ENCODE measurements at regions not wholly inside any gene's neighbourhood (a gene's known extent, or its start where the extent isn't known, plus 50 kb on each side); places are given as distances from the start of the nearest gene placed in this dataset.

DNA sequence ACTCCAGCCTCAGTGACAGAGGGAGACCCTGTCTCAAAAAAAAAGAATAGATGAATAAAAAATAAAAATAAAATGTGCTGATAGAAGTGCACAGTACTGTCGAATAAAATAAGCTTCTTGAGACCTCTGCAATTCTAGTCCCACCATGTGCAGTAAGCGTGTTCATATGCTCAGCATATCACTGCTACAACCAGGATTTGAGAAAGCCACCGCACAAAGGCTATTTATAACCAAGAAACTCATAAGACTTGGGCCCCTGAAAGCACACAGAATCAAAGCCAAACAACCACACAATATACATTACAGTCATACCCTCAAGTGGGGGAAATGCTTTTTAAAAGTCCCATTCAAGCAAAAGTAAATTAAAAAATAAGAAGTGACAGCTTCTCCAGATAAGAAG lies 56.5 kb upstream of the FXR1 start:
- H3K27ac ChIP-seq = no peak overlapping the region
- no peaks in the 10 kb centered on the region for H3K36me3 ChIP-seq
- no peak for DNase-seq (ENCODE audit: low spot score)
- H3K4me1 ChIP-seq (replicated peaks) = no peaks in the 10 kb centered on the region
- no peaks in the 10 kb centered on the region for H3K9me3 ChIP-seq
- TF ChIP-seq POLR2A (IDR thresholded peaks at IDR 0.05) (no peak), POLR2AphosphoS5 (IDR thresholded peaks at IDR 0.05) (no peak)
- TF ChIP-seq, protein P1, sequence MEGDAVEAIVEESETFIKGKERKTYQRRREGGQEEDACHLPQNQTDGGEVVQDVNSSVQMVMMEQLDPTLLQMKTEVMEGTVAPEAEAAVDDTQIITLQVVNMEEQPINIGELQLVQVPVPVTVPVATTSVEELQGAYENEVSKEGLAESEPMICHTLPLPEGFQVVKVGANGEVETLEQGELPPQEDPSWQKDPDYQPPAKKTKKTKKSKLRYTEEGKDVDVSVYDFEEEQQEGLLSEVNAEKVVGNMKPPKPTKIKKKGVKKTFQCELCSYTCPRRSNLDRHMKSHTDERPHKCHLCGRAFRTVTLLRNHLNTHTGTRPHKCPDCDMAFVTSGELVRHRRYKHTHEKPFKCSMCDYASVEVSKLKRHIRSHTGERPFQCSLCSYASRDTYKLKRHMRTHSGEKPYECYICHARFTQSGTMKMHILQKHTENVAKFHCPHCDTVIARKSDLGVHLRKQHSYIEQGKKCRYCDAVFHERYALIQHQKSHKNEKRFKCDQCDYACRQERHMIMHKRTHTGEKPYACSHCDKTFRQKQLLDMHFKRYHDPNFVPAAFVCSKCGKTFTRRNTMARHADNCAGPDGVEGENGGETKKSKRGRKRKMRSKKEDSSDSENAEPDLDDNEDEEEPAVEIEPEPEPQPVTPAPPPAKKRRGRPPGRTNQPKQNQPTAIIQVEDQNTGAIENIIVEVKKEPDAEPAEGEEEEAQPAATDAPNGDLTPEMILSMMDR (IDR thresholded peaks at IDR 0.05) = no peak
- H3K27me3 ChIP-seq (replicated peaks; ENCODE audit: insufficient read depth) = no peaks in the 10 kb centered on the region
- intact Hi-C loops (cut with DNase I) = no loop called here
- WGBS = 91% methylated on average over 3 of the region's 3 CpGs
- H3K4me3 ChIP-seq = no peak overlapping the region

DNA sequence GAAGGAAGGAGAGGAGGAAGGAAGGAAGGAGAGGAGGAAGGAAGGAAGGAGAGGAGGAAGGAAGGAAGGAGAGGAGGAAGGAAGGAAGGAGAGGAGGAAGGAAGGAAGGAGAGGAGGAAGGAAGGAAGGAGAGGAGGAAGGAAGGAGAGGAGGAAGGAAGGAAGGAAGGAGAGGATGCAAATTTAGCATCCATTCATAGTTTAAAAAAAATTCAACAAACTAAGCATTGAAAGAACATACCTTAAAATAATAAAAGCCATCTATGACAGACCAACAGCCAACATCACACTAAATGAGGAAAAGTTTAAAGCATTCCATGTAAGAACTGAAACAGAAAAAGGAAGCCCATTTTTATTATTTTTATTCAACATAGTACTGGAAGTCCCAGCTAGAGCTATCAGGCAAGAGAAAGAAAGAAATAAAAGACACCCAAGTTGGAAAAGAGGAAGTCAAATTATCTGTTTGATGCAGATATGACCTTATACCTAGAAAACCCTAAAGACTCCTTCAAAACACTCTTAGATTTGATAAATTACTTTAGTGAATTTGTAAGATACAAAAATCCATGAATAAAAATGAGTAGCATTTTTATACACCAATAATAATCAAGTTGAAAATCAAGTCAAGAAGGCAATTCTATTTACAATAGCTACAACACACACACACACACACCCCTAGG lies 52.2 kb upstream of the FXR1 start:
- Histone ChIP-seq H3K36me3 (no peaks in the 10 kb centered on the region), H3K9me3 (no peaks in the 10 kb centered on the region), H3K4me1 (replicated peaks) (no peaks in the 10 kb centered on the region), H3K27me3 (replicated peaks; ENCODE audit: insufficient read depth) (no peaks in the 10 kb centered on the region), H3K4me3 (no peak overlapping the region), H3K27ac (no peak overlapping the region)
- TF ChIP-seq, protein P1 (IDR thresholded peaks at IDR 0.05) = no peak
- TF ChIP-seq POLR2A (IDR thresholded peaks at IDR 0.05) (no peak), POLR2AphosphoS5 (IDR thresholded peaks at IDR 0.05) (no peak)
- intact Hi-C loops (cut with DNase I) = no loop called here
- DNase-seq (ENCODE audit: low spot score) = no peak
